ENCODE measurements at regions not wholly inside any gene's neighbourhood (a gene's known extent, or its start where the extent isn't known, plus 50 kb on each side); places are given as distances from the start of the nearest gene placed in this dataset.
A peak's percentile ranks its signal among the peaks of the same experiment; 100 is the strongest.
"Not testable (repeated sequence)": the region's sequence is repeated elsewhere in the genome, so short reads cannot be mapped to it uniquely, and the experiment has no call there.

DNA sequence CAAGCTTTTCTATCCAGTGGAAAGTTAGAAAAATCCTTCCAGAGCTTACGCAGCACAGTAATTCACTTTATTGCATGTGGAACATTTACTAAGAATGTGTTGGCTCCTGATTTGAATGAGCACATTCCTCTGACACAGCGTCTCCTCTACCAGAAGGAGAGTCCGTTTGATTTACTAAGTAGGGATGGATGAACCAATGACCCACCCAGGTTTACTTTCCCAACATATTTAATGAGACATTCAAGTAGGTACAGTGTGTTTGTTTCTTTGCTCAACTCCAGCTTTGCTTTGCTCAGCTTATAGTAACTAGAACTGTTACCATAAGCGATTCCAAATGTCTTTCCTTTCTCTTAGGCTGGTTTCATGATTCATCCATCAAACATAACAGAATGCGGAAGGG is 161.7 kb downstream of the SMARCA1 start:
- DNase-seq (ENCODE audit: low read depth): no peak
- in situ Hi-C loops (cut with HindIII; ENCODE audit: low pct_unique_long_range_greater_than_20kb, low sequenced_read_pairs): no loop called here

DNA sequence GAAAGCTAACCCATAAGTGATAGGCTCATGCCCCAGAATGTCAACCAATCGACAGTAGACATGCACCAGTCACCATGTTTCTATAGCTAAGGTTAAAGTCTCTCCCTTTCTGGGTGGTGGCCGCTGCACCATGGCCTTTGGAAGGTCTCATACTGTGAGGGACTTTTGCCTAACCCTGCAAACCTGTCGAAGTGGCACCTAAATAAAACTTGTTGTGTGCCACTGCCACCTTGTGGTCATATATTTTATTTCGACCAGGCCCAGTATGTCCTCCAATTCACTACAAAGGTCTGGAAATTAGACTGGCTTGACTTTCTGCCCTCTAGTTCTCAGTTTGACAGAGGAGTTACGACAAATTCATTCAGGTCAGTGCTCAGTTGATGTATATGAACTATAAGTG is 163.1 kb downstream of the SMARCA1 start:
- in situ Hi-C loops (cut with HindIII; ENCODE audit: low pct_unique_long_range_greater_than_20kb, low sequenced_read_pairs): no loop called here
- DNase-seq (ENCODE audit: low read depth): peak; percentile 16

DNA sequence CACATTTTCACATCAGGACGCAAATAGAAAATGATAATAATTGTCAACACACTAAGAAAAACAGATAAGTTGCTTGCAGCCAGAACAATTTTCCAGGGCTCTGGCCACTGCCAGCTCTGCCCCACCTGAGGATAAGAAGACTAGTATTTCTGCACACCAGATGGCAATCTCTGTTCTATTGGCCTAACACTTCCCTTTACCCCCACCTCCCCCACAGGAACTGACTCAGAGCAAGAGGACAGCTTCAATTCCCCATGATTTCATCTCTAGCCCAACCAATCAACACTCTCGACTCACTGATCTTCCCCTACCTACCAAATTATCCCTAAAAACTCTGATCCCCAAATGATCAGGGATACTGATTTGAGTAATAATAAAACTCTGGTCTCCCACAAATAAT is 164.0 kb downstream of the SMARCA1 start:
- in situ Hi-C loops (cut with HindIII; ENCODE audit: low pct_unique_long_range_greater_than_20kb, low sequenced_read_pairs): no loop called here

DNA sequence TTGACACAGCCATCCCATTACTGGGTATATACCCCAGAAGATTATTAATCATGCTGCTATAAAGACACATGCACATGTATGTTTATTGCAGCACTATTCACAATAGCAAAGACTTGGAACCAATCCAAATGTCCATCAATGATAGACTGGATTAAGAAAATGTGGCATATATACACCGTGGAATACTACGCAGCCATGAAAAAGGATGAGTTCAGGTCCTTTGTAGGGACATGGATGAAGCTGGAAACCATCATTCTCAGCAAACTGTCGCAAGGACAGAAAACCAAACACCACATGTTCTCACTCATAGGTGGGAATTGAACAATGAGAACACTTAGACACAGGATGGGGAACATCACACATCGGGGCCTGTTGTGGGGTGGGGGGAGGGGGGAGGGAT is 165.9 kb downstream of the SMARCA1 start:
- in situ Hi-C loops (cut with HindIII; ENCODE audit: low pct_unique_long_range_greater_than_20kb, low sequenced_read_pairs); DNase-seq (ENCODE audit: low read depth): not testable (repeated sequence)

More for the DNA sequence above, 164.0 kb downstream of the SMARCA1 start:
- DNase-seq (ENCODE audit: low read depth): no peak

DNA sequence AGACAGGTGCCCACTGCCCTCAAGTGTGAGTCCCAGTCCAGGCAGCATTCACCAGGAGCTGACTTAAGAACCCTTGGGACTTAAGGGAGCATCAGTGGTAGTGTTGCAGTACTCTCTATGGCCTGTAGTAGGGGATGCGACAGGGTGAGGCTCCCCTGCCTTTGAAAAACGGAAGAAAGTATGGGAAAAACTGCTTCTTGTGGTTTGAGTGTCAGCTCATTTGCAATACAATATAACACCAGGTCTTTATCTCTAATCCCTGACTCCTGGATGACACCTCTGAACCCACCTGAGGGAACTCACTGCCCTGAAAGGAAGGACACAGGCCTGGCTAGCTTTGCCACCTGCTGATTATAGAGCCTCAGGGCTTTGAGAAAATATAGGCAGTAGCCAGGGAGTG is 176.0 kb downstream of the SMARCA1 start:
- in situ Hi-C loops (cut with HindIII; ENCODE audit: low pct_unique_long_range_greater_than_20kb, low sequenced_read_pairs): no loop called here

DNA sequence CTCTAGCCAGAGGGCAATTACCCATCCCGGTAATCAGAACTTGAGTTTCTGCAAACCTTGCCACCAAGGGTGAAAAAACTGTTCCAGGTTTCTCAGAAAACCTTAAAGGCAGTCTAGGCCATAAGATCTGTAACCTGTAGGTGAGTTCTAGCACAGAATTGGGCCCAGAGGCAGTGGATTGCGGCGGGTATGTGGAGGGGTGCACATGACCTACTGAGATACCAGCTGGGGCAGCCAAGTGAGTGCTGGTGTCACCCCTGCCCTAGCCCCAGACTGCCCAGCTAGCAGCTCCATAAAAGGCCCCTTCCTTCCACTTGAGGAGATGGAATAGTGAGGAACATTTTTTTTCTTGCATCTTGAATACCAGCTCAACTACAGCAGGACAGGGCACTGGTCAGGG is 176.7 kb downstream of the SMARCA1 start:
- in situ Hi-C loops (cut with HindIII; ENCODE audit: low pct_unique_long_range_greater_than_20kb, low sequenced_read_pairs): no loop called here
- no peak for DNase-seq (ENCODE audit: low read depth)

More for the DNA sequence above, 176.0 kb downstream of the SMARCA1 start:
- DNase-seq (ENCODE audit: low read depth): no peak

DNA sequence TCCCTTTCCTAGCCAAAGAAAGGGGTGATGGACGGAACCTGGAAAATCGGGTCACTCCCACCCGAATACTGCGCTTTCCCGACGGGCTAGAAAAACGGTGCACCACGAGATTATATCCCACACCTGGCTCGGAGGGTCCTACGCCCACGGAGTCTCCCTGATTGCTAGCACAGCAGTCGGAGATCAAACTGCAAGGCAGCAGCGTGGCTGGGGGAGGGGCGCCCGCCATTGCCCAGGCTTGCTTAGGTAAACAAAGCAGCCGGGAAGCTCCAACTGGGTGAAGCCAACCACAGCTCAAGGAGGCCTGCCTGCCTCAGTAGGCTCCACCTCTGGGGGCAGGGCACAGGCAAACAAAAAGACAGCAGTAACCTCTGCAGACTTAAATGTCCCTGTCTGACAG is 186.0 kb downstream of the SMARCA1 start:
- in situ Hi-C loops (cut with HindIII; ENCODE audit: low pct_unique_long_range_greater_than_20kb, low sequenced_read_pairs); DNase-seq (ENCODE audit: low read depth): not testable (repeated sequence)

DNA sequence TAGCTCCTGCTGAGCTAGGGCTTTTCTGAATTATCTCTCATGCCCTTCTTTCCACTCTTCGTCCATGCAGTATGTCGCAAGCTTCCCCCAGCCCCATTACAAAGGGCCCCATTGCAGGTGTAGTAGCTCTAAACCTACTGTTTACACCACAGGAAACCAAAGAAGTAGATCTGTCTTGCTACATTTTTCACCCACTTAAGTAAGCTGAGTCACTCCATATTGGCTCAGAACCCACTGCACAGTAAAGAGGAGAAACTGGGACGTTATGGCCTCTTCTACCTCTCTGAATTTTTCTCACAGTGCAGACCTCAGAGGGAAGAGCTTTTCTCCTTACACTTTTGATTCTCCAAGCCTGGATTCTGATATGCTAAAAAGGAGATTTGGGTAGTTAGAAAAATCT is 200.2 kb downstream of the SMARCA1 start:
- in situ Hi-C loops (cut with HindIII; ENCODE audit: low pct_unique_long_range_greater_than_20kb, low sequenced_read_pairs): no loop called here
- no peak for DNase-seq (ENCODE audit: low read depth)

DNA sequence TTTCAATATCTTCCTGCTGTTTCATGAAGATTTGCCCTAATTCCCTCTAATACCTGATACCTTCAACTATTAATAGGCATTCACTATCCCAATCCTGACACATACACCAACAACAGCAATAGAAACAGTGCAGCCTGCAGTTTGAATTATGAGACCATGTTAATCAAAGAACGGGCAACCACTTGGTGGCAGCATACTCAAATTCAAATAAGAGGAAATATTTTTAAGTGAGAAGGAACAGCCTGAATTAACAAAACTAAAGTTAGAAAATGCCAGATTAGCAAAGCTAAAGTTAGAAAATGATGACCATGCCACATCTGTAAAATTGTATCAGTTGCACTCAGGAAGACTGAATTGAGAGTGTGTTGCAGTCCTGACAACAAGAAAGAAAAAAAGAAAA is 204.9 kb downstream of the SMARCA1 start:
- in situ Hi-C loops (cut with HindIII; ENCODE audit: low pct_unique_long_range_greater_than_20kb, low sequenced_read_pairs): no loop called here
- no peak for DNase-seq (ENCODE audit: low read depth)

DNA sequence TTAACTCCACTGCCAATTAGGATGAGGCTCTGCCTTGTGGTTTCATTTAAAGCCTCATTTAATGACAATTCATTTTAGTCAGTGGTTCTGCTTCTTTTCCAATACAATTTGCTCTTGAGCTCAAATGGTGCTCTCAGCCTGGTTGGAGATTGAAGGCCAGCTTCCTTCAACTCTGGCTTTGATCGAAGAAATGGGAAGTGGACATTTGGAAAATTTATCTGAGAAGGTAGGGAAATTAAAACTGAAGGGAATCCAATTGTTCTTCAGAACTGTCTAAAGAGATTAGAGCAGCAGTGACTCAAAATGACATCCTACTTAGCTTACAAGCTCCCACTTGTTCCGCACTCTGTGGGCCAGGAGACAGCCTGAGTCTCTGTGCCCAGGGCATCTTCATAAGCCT is 206.8 kb downstream of the SMARCA1 start:
- in situ Hi-C loops (cut with HindIII; ENCODE audit: low pct_unique_long_range_greater_than_20kb, low sequenced_read_pairs): no loop called here

DNA sequence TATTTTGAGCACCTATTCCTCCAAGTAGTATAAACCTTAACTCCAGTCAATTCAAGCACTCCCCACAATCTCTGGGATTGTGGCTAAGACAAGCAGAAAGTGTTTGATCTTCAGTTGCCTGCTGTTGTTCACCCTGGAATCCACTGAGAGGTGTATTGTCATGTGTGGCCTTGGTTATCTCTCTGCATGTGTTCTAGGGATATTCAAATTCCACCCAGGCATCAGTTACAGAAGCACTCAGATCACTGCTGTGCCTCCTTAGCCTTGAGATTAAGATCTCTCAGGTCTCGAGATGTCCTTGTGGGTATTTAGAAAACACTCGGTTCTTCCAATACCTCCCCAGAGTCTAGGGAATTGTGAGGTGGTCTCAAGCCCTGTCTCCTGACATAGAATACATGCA is 213.3 kb downstream of the SMARCA1 start:
- in situ Hi-C loops (cut with HindIII; ENCODE audit: low pct_unique_long_range_greater_than_20kb, low sequenced_read_pairs): no loop called here
- no peak for DNase-seq (ENCODE audit: low read depth)

More for the DNA sequence above, 206.8 kb downstream of the SMARCA1 start:
- DNase-seq (ENCODE audit: low read depth): no peak

DNA sequence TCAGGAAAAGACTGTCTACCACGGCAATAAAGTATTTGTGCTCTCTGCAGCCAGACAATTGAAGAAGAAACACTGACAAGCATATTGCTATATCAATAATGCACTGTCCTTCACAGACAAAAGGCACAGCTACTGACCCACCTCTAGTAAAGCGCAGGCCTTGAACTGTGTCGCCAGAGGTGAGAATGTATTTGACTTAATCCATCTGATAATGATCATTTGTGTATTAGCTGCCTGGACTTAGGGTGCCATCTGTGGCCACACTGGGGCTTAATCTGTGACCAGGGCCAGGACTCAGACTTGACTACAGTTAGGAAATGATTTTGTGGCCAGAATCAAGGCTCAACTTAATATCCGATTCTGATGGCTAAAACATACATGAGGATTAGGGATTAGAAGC is 260.4 kb downstream of the SMARCA1 start:
- DNase-seq (ENCODE audit: low read depth): no peak
- in situ Hi-C loops (cut with HindIII; ENCODE audit: low pct_unique_long_range_greater_than_20kb, low sequenced_read_pairs): no loop called here

DNA sequence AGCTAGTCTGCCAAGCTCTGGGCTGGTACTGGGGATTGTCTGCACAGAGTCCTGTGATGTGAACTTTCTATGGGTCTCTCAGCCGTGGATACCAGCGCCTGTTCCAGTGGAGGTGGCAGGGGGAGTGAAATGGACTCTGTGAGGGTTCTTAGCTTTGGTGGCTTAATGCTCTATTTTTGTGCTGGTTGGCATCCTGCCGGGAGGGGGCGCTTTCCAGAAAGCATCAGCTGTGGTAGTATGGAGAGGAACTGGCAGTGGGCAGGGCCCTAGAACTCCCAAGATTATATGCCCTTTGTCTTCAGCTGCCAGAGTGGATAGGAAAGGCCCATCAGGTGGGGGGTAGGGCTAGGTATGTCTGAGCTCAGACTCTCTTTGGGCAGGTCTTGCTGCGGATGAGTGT is 267.8 kb downstream of the SMARCA1 start:
- DNase-seq (ENCODE audit: low read depth); in situ Hi-C loops (cut with HindIII; ENCODE audit: low pct_unique_long_range_greater_than_20kb, low sequenced_read_pairs): not testable (repeated sequence)

DNA sequence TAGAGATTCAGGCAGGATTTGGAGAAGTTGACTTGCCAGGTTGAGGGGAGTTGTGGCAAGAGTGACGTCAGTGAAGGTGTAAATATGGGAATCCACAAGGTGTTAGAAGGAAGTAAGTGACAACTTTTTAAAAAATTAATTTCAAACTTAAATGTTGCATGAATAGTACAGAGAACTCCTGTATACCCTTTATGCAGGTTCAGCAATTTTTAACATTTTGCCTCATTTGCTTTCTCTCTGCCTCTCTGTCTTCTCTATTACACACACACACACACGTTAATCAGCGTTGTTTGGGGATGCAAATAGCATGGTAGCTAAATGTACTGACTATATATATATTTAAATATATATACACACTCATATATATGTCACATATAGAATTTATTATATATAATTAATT is 273.7 kb downstream of the SMARCA1 start:
- in situ Hi-C loops (cut with HindIII; ENCODE audit: low pct_unique_long_range_greater_than_20kb, low sequenced_read_pairs): no loop called here
- no peak for DNase-seq (ENCODE audit: low read depth)

DNA sequence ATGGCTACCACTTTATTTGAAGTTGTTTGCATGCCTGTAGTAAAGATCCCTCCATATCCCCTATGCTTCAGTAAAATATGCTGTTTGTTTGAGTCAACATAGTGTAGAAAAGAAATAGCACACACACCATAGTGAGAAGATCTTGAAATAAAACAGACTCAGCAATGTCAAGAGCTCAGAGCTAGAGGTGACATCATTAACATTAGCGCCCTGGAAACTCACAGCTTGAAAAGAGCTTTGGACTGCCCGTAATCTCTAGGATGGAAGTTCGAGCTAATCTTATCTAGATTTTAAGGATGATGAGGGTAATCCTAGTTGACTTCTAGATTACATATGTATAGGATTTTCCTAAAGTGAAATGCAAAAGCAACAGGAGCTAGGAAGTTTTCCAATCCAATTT is 275.6 kb downstream of the SMARCA1 start:
- DNase-seq (ENCODE audit: low read depth): no peak
- in situ Hi-C loops (cut with HindIII; ENCODE audit: low pct_unique_long_range_greater_than_20kb, low sequenced_read_pairs): no loop called here

DNA sequence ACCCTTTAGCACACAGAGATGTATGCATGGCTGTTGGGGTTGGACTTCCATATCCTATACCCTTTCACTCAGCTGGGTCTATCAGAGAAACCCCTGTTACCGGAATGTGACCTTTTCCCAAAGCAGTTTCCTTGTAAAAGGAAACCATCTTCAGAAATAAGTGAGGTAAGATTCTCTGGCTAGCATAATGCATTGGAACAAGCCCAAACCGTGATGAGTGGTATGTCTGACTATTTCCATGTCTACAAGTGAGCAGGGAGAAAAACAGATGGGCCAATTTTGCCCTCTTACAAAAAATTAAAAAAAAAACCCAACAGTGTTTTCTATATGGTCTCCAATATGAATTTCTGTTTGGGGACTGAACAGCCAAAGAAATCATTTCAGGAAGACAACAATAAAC is 283.9 kb downstream of the SMARCA1 start:
- DNase-seq (ENCODE audit: low read depth): no peak
- in situ Hi-C loops (cut with HindIII; ENCODE audit: low pct_unique_long_range_greater_than_20kb, low sequenced_read_pairs): no loop called here

DNA sequence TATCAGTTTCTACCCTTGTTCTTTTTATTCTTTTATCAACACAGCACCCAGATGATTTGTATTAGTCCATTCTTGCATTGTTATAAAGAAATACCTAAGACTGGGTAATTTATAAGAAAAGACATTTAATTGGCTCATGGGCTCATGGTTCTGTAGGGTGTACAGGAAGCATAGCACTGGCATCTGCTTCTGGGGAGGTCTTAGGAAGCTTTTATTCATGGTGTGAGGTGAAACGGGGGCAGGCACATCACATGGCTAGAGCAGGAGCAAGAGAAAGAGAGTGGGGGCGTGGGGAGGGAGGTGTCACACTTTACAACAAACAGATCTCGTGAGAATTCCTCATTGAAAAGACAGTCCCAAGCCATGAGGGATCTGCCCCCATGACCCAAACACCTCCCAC is 285.3 kb downstream of the SMARCA1 start:
- no peak for DNase-seq (ENCODE audit: low read depth)
- in situ Hi-C loops (cut with HindIII; ENCODE audit: low pct_unique_long_range_greater_than_20kb, low sequenced_read_pairs): no loop called here

DNA sequence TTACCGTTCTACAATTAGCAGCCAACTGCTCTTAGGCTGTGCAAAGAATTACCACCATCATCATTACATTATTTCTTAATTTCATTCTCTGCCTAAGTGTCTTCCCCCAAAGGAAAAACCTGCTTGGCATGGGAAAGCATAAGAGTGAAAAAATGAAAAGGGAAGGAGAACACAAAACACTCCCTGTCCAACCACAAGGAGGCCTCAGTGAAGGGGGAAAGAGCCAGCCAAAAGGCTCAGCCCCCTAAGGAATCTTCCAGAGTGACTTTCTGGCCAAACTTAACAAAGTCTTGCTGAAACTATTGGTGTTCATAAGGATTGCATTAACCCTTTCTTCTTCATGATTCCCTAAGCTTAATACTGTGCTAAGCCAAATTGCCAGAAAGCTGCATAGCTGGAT is 287.4 kb downstream of the SMARCA1 start:
- in situ Hi-C loops (cut with HindIII; ENCODE audit: low pct_unique_long_range_greater_than_20kb, low sequenced_read_pairs): no loop called here
- DNase-seq (ENCODE audit: low read depth): no peak

DNA sequence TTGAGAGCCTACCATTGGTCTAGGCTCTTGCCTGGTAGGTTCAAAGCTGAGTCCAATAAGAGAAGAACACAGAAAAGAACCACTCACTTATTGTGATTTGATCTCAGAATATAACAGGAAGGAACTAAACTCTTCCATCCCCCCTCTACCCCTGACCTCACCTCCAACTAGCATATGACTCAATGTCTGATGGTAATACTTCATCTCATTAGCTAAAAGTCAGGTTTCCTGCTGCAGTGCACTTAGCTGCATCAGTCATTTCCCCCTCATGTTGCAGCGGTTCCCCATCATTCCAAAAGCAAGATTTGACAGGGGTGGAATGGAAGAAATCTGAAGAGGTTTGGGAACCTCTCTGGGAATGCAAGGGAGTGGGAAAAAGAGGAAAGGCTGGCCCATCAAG is 289.5 kb downstream of the SMARCA1 start:
- DNase-seq (ENCODE audit: low read depth): no peak
- in situ Hi-C loops (cut with HindIII; ENCODE audit: low pct_unique_long_range_greater_than_20kb, low sequenced_read_pairs): no loop called here

DNA sequence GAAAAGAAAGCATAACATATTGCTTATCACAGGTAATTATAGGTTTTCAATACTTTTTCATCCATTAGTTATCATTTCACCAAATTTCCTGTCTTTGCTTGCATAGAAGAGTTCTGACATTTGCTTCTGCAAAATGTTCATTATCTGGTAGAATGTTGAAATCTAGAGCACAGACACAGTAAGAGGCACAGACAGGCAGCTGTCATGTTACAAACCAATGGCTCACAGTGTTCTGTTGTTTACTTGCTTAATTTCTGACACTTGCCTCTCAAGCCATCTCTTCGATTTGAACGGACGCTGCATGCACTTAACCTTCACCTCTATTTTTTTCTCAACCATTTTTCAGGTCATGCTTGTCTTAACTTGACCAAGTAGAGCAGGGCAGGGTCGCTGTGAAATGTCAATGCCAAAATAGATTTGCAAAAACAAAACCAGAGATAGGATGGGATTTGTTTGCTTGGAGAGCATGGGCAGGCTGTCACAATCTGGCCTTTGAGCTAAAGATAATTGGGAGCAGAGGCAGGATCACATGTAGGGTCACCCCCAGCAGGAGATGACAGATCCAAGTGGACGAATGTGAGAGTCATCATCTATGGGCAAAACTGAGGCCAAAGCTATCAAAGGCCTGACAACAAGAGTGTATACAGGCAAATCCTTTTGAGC is 292.3 kb downstream of the SMARCA1 start:
- in situ Hi-C loops (cut with HindIII; ENCODE audit: low pct_unique_long_range_greater_than_20kb, low sequenced_read_pairs): no loop called here
- no peak for DNase-seq (ENCODE audit: low read depth)

DNA sequence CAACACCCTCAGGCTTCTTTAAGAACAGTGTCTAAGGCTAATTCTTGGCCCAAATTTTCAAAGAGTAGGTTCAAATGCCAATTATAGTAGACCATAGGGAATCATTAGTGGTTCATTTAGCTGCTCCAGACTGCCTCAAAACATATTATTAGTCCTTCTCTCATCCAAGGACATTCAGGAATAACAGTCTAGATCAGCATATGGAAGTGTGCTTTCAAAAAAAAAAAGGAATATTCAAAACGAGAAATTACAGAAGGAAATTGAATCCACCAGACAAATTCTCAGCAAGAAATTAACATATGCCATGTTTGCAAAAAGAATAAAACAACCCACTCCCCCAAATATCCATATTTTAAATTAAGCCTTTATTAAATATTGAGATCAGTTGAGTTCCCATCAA is 293.1 kb downstream of the SMARCA1 start:
- DNase-seq (ENCODE audit: low read depth): no peak

More for the DNA sequence above, 293.1 kb downstream of the SMARCA1 start:
- in situ Hi-C loops (cut with HindIII; ENCODE audit: low pct_unique_long_range_greater_than_20kb, low sequenced_read_pairs): no loop called here
